ENCODE measurements at regions not wholly inside any gene's neighbourhood (a gene's known extent, or its start where the extent isn't known, plus 50 kb on each side); places are given as distances from the start of the nearest gene placed in this dataset.

DNA sequence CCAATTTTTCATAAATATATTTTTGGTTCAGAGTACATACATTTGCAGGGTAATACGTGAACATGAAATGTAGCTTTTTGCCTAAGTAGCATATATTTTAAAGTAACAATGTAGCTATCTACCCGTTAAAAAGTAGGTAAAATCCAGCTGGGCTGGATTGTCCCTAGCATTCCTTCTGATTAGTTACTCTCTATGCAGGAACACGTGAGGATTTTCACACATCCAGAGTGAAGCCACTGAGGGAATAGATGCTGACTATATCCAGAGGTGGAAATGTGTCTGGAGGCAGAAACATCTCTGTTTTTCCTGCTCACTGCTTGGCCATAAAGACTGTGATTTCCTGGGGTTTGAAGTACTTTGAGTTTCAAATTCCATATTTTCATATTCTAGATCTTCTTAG lies 338.9 kb upstream of the KIAA1217 start:
- TF ChIP-seq, protein P1, sequence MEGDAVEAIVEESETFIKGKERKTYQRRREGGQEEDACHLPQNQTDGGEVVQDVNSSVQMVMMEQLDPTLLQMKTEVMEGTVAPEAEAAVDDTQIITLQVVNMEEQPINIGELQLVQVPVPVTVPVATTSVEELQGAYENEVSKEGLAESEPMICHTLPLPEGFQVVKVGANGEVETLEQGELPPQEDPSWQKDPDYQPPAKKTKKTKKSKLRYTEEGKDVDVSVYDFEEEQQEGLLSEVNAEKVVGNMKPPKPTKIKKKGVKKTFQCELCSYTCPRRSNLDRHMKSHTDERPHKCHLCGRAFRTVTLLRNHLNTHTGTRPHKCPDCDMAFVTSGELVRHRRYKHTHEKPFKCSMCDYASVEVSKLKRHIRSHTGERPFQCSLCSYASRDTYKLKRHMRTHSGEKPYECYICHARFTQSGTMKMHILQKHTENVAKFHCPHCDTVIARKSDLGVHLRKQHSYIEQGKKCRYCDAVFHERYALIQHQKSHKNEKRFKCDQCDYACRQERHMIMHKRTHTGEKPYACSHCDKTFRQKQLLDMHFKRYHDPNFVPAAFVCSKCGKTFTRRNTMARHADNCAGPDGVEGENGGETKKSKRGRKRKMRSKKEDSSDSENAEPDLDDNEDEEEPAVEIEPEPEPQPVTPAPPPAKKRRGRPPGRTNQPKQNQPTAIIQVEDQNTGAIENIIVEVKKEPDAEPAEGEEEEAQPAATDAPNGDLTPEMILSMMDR (IDR thresholded peaks at IDR 0.05) = no peak
- no peak for TF ChIP-seq POLR2A (IDR thresholded peaks at IDR 0.05)
